Caki2 (cell line): ENCODE measurements at regions not wholly inside any gene's neighbourhood (a gene's known extent, or its start where the extent isn't known, plus 50 kb on each side); places are given as distances from the start of the nearest gene placed in this dataset.
"Not testable (repeated sequence)": the region's sequence is repeated elsewhere in the genome, so short reads cannot be mapped to it uniquely, and the experiment has no call there.

Experiments used
- DNase-seq: peaks from one replicate; pipeline ENCODE4 v3.0.0-alpha.2; 2015; ENCODE audit warnings: low read depth
- in situ Hi-C: cut with HindIII; loops from 2 replicates; pipeline ENCODE4 v1.10.0; 2016; ENCODE audit warnings: low sequenced_read_pairs, low pct_unique_long_range_greater_than_20kb, mixed read lengths

DNA sequence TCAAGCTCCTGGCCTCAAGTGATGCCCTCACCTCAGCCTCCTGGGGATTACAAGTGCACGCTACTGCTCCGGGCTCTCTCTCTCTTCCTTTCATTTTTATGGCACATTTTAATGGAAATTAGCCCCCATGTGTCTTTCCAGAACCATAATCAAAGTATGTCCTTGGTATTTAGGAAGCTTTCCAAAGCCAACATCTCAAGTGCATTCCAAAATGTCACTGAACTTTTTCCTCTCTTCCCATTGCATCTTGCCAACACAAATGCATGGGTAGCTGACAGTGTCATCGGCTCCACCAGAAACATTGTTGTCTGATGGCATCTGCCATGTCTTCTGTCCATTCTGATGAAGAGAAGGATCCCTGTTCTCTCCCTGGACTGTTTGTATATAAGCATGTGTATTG lies 90.5 kb upstream of the ANXA1 start:
- DNase-seq = no peak
- in situ Hi-C loops = no loop called here

DNA sequence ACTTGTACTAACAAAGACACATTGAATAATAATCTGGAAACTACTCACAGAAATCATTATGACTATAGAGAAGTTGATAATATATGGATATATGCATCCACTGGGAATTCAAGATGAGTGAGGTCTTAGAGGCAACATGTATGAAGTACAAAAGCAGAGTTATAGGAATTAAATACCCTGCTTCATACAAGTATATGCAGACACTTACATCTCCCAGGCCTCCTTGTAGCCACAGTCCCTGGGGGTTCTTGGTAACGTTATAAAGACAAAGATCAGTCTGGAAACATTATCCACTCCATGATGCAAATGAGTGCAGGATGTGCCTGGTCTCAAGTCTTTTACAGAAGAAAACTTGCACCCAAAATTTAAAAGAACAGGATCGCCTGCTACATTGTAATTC lies 92.4 kb upstream of the ANXA1 start:
- no peak for DNase-seq
- in situ Hi-C loops = no loop called here

DNA sequence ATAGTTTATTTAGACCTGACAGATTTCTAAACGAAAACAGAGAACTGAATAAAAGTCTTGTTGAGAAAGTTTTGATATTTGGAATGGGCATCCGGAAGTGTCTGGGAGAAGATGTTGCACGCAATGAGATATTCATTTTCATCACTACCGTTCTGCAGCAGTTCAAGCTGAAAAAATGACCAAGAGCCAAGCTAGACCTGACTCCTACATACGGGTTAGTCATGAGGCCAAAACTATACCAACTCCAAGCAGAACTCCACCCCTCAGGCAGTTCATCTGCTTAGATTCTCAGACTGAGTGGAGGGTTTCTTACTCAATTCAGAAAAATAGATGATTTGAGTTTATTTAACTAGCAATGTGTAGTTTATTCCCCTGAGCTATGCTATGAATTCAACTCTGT lies 95.4 kb upstream of the ANXA1 start:
- no peak for DNase-seq
- in situ Hi-C loops = no loop called here

DNA sequence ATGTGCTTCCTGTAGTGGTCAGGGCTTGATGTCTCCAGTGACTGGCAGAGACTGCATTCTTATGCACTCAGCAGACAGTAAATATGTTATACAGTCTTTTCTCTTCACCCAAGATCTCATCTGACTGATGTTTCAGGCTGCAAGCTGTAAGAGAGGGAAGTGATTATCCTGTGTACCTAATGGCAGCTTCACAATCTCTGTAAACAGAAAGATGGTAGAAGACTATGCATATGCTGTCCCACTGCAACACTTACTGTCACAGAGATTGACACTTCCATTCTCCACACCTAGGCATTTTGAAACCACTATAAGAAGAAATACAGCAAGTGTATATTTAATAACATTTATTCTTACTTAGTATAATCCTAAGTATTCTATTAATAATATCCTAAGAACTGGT lies 97.6 kb upstream of the ANXA1 start:
- no peak for DNase-seq
- in situ Hi-C loops = no loop called here

DNA sequence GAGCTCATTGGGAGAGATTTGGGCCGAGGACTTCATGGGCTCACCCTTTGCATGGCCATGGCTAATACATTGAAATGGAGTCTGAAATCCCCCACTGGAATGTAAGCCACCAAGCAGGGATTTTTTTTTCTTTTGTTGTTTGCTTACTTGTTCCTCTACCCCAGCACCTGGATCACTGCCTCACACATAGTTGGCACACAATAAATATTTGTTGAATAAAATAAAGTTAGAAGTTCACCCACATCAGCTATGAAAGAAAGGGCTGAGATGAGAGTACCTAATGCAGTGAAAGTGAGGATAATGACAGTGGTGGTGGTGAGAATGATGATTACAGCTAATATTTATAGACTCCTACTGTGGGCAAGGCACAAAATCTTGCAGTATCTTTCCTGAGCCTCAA lies 98.1 kb upstream of the ANXA1 start:
- in situ Hi-C loops = no loop called here
- DNase-seq = no peak

DNA sequence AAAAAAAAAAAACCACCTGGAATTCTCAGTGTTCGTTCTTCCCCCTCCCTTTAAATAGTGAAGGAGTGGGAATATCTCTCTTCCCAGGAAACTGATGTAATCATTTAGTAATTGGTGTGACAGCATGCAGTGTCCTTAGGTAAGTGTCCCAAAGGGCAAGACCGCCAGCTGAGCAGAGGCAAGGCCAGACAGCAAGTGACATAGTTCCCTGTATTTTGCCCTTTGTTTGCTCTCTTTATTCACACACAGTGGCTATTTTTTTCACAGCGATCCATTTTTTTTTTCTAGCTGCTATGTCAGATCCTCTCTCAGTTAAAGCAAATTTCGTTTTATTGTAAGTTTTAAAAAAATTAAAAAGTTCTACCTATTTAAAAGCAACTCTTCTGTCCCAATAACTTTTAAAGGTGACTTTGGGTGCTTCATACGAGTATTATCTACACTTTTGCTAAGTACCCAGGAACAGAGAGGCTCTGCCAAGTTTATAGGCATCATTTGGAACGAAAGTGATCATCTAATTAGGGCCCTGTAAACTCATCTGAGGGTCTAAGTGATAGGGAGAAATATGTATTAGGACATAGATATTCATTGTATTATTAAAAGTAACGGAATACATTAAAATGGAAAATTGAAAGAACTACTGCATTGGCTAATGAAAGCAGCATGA lies 98.2 kb upstream of the ALDH1A1 start:
- no peak for DNase-seq
- in situ Hi-C loops = no loop called here

DNA sequence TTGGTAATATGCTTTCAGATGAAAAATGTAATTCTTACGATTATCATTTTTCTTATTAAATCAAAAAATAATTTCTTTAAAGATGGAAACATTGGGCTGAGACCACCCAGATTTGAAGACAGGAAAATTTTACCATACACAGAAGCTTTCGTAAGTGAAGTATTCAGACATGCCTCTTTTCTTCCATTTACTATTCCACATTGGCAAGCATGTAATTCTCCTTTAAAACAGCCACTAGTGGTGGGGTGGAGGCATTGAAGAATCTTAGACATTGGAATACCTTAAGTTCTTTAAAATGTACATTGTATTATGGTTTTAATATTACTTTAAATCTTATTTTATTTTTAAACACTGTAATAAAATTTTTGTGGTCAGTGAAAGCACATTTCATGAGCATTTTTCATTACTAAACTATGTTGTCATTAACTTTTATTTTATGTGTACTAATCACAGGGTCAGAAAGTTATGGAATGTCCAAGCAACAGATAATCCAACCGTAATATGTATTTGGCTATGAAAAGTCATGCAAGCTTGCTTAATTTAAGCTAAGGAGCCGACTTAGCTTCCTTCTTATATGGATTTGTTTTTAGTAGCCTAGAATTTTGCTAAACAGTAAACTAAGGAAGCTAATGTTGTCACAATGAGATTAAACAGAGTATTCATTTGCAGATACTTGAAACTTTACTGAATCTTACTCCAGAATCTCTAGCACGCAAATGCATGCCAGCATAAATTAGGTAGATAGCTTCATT lies 97.4 kb upstream of the ALDH1A1 start:
- no peak for DNase-seq
- in situ Hi-C loops = no loop called here

DNA sequence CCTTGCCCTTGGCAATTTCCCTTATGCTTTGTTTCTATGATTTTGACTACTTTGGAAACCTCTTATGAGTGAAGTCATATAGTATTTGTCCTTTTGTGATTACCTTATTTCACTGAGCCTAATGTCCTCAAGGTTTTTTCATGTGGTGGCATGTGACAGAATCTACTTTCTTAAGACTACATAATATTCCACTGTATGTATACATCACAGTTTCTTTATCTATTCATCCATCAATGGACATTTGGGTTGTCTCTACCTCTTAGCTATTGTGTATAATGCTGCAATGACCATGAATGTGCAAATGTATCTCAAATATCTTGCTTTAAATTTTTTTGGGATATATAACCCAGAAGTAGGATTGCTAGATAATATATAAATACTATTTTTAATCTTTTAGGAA lies 96.4 kb upstream of the ALDH1A1 start:
- in situ Hi-C loops = no loop called here
- no peak for DNase-seq

DNA sequence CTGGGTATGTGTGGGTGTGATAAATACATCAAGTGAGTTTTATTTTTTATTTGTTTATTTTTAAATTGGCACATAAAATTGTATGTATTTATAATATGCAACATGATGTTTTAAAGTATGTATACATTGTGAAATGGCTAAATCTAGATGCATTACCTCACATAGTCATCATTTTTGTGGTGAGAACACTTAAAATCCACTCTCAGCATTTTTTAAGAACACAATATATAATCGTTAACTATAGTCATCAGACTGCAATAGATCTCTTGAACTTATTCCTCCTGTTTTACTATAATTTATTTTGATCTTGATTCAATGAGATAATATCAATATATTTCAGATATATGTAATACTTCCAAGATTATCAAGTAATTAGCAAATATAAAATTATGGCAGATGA lies 93.9 kb upstream of the ALDH1A1 start:
- in situ Hi-C loops = no loop called here
- no peak for DNase-seq

DNA sequence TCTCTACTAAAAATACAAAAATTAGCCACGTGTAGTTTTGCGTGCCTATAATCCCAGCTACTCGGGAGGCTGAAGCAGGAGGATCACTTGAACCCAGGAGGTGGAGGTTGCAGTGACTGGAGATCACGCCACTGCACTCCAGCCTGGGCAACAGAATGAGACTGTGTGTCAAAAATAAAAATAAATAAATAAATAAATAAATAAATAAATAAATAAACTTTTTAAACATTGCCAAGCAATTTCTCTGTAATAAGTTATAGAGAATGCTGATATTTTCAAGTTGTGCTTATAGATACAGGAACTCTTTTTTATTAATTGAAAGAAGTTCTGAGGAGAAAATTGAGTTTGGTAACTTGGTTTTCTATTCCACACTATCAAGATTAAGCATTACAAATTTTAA lies 91.9 kb upstream of the ALDH1A1 start:
- DNase-seq, in situ Hi-C loops: not testable (repeated sequence)

DNA sequence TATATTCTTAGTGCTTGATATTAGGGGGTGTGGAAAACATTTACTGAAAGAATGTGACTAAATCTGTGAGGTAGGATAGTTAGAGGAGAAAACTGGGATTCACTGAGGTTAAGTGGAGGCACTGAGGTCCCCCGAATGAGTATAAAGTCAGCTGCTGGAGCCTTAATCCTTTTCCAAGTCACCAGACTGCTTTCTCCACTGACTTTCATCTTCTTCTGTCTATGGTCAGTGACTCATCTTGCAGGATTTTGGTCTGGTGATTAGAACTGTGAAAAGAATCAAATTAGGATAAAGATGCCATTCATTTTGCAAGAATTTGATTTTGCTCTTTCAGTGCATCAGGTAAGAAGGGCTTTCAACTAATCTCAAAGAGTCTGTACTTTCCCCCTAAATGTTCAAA lies 89.3 kb upstream of the ALDH1A1 start:
- no peak for DNase-seq
- in situ Hi-C loops = no loop called here

DNA sequence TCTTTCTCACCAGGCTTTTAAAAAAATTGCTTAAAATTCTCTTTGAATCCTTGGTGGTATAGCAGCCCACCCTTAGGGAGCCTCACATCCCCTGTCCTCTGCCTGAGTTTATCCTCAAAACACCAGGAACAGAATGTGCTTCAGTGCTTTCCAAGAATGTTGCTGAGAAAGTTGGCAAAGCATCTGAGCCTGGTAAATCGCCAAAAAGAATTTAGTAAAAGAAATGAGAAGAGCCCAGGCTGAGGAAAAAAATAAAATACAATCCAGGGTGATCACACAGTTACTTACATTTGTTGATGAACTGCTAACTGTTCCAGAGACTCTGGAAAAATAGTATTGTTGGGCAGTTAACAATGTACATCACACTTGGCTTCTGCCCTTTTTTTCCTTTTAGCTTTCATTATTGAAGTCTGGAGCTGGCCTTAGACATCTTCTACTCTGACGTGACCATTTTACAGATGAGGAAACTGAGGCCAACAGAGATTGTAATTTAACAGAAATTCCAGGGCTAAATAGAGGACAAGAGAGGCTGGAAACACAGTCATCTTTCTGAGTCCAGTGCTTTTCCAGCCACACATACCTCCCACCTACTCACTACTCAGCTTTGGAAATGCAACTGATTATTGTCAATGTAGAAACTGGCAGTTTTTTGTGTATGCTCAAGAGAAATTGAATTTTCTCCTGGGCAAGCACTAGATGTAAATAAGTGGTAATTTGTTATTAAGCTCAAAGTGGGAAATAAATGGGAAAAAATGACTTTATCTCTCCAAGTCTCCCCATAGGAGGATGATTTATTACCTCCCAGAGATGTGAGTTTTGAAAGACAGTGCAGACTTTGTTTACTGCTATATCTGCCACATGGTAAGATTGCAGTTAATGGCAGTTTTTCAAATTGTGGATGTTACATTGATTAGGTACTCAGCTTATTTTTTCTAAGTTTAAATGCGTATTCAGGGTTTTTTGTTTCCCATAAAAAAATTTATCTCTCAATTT lies 86.7 kb upstream of the ALDH1A1 start:
- in situ Hi-C loops = no loop called here
- DNase-seq = no peak

DNA sequence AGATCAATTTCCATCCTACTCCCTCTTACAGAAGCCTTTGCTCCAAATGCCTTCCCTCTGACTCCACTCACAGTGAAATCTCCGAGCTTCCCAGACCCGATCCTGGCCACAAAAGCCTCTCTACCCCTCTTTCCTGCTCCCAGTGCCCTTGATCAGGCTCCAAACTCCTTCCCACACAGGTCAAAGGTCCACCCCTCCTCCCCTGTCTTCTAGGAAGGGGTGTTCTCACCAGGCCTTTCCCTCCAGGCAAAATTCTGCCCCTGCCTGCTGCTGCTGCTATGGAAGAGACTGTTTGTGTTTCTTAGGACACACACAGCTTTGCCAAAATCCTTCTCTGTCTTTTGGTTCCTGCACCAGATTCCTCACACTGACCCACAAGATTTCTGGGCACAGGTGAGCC lies 85.8 kb upstream of the ALDH1A1 start:
- in situ Hi-C loops = no loop called here
- DNase-seq = no peak

DNA sequence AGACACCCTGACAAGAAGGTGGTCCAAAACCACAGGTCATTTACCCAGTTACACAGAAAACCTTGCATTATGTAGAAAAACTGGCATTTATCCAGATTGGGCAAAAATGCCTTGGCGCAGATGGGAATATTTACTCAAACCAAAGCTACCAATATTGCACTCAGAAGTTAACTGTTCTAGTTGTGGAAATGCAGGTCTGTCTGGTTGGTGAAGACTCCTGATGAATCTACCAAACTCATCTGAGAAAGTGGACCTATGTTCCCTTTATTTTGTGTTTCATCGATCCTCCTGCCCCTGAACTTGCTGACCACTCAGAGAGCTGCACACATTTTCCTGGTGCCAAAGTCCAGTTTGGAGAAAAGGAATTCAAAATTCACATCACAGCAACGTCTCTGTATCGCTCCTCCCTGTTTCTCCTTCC lies 85.2 kb upstream of the ALDH1A1 start:
- in situ Hi-C loops = no loop called here
- DNase-seq = no peak

DNA sequence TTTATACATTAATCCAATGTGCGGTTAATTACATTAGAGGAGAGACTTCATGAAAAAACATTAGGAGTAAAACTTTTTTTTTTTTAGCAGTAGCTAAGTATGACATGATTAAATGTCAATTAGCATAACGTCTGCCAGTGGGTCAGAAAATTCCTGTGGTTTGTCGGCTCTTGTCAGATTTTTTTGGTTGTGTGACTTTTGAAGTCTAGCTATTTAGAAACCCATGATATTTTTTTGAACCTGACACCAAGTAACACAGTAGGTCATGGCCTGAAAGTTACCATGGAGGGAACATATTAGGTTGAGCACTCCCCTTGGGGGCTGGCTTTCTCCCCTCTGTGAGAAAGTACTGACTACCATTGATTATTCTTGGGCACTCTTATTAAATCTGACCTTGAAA lies 84.8 kb upstream of the ALDH1A1 start:
- peak; percentile 44 for DNase-seq
- in situ Hi-C loops = no loop called here

DNA sequence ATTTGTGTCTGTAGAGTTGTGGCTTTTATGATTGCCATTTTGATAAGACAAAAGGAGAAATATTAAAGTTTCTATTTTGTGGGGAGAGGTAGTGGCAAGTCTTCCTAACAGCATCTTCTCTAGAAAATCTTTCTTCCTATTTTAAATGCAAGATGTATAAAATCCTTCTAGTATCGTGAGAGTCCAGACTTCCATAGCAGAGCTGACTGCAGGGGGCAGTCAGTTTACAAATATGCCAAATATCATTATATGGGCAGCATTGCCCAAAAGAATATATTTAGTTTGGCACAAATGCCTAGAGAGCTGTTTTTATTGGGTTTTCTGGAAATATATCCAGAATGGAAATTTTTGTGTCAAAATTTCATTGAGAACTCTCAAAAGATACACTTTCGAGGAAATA lies 82.1 kb upstream of the ALDH1A1 start:
- no peak for DNase-seq
- in situ Hi-C loops = no loop called here

DNA sequence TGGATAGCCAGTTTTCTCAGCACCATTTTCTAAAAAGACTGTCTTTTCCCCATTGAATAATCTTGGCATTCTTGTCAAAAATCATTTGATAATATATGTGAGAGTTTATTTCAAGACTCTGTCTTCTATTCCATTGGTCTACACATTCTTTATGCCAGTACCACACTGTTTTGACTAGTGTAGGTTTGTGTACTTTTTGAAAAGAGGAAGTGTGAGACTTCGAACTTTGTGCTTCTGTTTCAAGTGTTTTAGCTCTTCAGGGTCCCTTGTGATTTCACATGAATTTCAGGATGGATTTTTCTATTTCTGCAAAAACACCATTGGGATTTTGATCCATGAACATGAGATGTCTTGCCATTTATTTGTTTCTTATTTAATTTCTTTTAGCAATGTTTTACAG lies 78.5 kb upstream of the ALDH1A1 start:
- in situ Hi-C loops = no loop called here
- DNase-seq = no peak

DNA sequence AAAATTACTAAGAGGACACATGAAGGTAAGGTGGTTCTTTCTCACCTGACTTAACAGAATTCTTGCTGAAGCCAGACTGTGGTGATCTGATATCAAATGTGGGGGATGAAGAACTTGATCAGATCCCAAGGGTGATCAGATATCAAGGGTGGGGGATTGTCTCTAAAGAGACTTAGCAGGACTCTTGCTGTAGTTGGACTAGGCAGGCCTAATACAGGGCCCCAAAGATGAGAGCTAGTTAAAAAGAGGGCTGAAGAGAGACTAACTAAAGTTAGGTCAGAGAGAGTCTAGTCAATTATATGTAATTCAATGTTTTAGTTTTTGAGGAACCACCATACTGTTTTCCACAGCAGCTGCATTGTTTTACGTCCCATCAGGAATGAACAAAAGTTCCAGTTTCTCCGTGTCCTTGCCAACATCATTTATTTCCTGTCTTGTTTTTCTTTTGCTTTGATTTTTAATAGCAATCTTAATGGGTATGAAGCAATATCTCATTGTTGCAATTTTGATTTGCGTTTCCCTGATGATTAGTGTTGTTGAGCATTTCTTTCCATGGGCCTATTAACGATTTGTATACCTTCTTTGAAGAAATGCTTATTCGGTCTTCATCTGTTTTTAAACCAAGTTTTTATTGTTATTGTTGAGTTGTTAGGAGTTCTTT lies 77.6 kb upstream of the ALDH1A1 start:
- in situ Hi-C loops = no loop called here
- DNase-seq = no peak

DNA sequence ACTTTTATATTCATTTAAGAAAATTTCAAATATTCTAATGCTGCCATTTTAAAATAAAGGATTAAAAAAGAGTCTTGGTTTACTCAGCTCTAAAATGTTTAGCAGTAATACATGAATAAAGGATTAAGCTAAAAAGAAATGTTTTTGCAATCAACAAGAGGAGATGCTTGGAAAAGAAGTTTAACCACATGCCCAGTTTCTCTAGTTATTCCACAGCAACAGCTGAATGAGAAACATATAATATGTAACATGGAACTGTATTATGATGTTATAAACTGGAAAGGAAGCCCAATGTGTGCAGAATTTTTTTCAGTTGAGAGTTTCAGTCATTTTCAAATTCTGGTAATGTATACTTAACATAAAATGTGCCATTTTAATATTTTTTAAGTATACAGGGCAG lies 76.5 kb upstream of the ALDH1A1 start:
- no peak for DNase-seq
- in situ Hi-C loops = no loop called here
